SU-DHL-6 (cell line): ENCODE measurements at regions not wholly inside any gene's neighbourhood (a gene's known extent, or its start where the extent isn't known, plus 50 kb on each side); places are given as distances from the start of the nearest gene placed in this dataset.

ENCODE experiments used
- CTCF ChIP-seq: fragments of 200-600 bp; sonication (generic); IDR thresholded peaks from one replicate; pipeline ENCODE4 v1.5.1; 2017; ENCODE audit warnings: antibody characterized with exemption, mild to moderate bottlenecking, low read length, moderate library complexity; ENCODE audit not compliant: insufficient read depth, poor library complexity, severe bottlenecking
- EZH2phosphoT487 ChIP-seq: fragments of 200-600 bp; sonication (generic), shearing (Covaris generic); conservative IDR thresholded peaks from 2 replicates; pipeline ENCODE4 v1.6.1; 2018; ENCODE audit warnings: mild to moderate bottlenecking, antibody characterized with exemption, low read length, moderate library complexity, mixed read lengths

- no peak for TF ChIP-seq CTCF
- TF ChIP-seq EZH2phosphoT487 = no peak
Observed at GRCh38 chr1:101107496-101108110, 82.0 kb upstream of the DPH5 start.
